HL-60 (cell line): ENCODE measurements at regions not wholly inside any gene's neighbourhood (a gene's known extent, or its start where the extent isn't known, plus 50 kb on each side); places are given as distances from the start of the nearest gene placed in this dataset.

Source experiments
- DNase-seq, 2 experiments: peaks; one replicate each; pipeline ENCODE4 v3.0.0-alpha.2; 2010 to 2020; ENCODE audit warnings: low read depth in 1 of 2, low spot score in 1 of 2
- H3K27ac ChIP-seq: fragments of 250-450 bp; sonication (Bioruptor Pico); replicated peaks from 2 replicates; pipeline ENCODE4 v1.5.1; 2020; ENCODE audit warnings: mild to moderate bottlenecking, moderate library complexity
- H3K27me3 ChIP-seq: fragments of 250-450 bp; sonication (Bioruptor Pico); 2 replicates; pipeline ENCODE4 v1.5.1; 2021; ENCODE audit warnings: mild to moderate bottlenecking, moderate library complexity; ENCODE audit not compliant: insufficient read depth, poor library complexity, severe bottlenecking
- H3K4me3 ChIP-seq: replicated peaks from 2 replicates; pipeline ENCODE4 v1.5.1; 2011; ENCODE audit warnings: mild to moderate bottlenecking, control low read depth, low read length; ENCODE audit not compliant: insufficient read depth
- CTCF ChIP-seq: IDR thresholded peaks from one replicate; pipeline ENCODE4 v1.5.1; 2011; ENCODE audit warnings: low read length, control low read depth, inconsistent platforms; ENCODE audit not compliant: insufficient read depth
- GABPA ChIP-seq: IDR thresholded peaks from 2 replicates; pipeline ENCODE4 v1.6.1; 2012; ENCODE audit warnings: low read depth
- POLR2AphosphoS5 ChIP-seq: IDR thresholded peaks from 2 replicates; pipeline ENCODE4 v1.6.1; 2012; ENCODE audit warnings: low read depth
- REST ChIP-seq: IDR thresholded peaks from 2 replicates; pipeline ENCODE4 v1.6.1; 2012; ENCODE audit warnings: low read depth; ENCODE audit not compliant: insufficient replicate concordance
- SPI1 ChIP-seq: IDR thresholded peaks from 2 replicates; pipeline ENCODE4 v1.6.1; 2012; ENCODE audit warnings: low read depth, mild to moderate bottlenecking, borderline replicate concordance

- DNase-seq, result peak in 1 of 2 experiments; percentile 73
- Histone ChIP-seq H3K27ac (no peak overlapping the region; the same call in none of the 2 replicates), H3K27me3 (no peaks in the 10 kb centered on the region), H3K4me3 (no peak overlapping the region)
- TF ChIP-seq CTCF (no peak), SPI1 (no peak), GABPA (no peak), REST (no peak), POLR2AphosphoS5 (no peak)
Observed at GRCh38 chr9:96073531-96074480, 198.3 kb downstream of the ERCC6L2 start.

- H3K4me3 ChIP-seq, result no peak overlapping the region
- no peak overlapping the region; the same call in 1 of the 2 replicates for H3K27ac ChIP-seq
- no peak for DNase-seq
- TF ChIP-seq CTCF (no peak), POLR2AphosphoS5 (no peak), REST (no peak), GABPA (no peak), SPI1 (no peak)
- no peaks in the 10 kb centered on the region for H3K27me3 ChIP-seq
Observed at GRCh38 chr9:96072930-96073329, 197.4 kb downstream of the ERCC6L2 start.

- DNase-seq, result no peak
- H3K27ac ChIP-seq, result no peak overlapping the region
- no peaks in the 10 kb centered on the region for H3K27me3 ChIP-seq
- TF ChIP-seq CTCF (no peak), SPI1 (no peak), REST (no peak), GABPA (no peak), POLR2AphosphoS5 (no peak)
- no peak overlapping the region for H3K4me3 ChIP-seq
Observed at GRCh38 chr9:96071815-96072124, 196.3 kb downstream of the ERCC6L2 start.
